ENCODE measurements at regions not wholly inside any gene's neighbourhood (a gene's known extent, or its start where the extent isn't known, plus 50 kb on each side); places are given as distances from the start of the nearest gene placed in this dataset.
"Not testable (repeated sequence)": the region's sequence is repeated elsewhere in the genome, so short reads cannot be mapped to it uniquely, and the experiment has no call there.

- no peak for DNase-seq (ENCODE audit: low spot score)
Measured at GRCh38 chr2:52463457-52463856, 1304.1 kb upstream of the CHAC2 start.

GRCh38 chr2:52456561-52457377 is 1310.8 kb upstream of the CHAC2 start:
- DNase-seq (ENCODE audit: low spot score) = no peak

- DNase-seq (ENCODE audit: low spot score) = no peak
Measured at GRCh38 chr2:52454962-52455361, 1312.6 kb upstream of the CHAC2 start.

- no peak for DNase-seq (ENCODE audit: low spot score)
Measured at GRCh38 chr2:52452201-52452600, 1315.4 kb upstream of the CHAC2 start.

GRCh38 chr2:52445686-52446085 is 1321.9 kb upstream of the CHAC2 start:
- DNase-seq (ENCODE audit: low spot score) = no peak

GRCh38 chr2:52431352-52431760 is 1336.2 kb upstream of the CHAC2 start:
- no peak for DNase-seq (ENCODE audit: low spot score)

GRCh38 chr2:52429740-52430139 is 1337.9 kb upstream of the CHAC2 start:
- DNase-seq (ENCODE audit: low spot score) = no peak

- DNase-seq (ENCODE audit: low spot score) = no peak
Measured at GRCh38 chr2:52429171-52429570, 1338.4 kb upstream of the CHAC2 start.

- DNase-seq (ENCODE audit: low spot score) = no peak
Measured at GRCh38 chr2:52428224-52428623, 1339.4 kb upstream of the CHAC2 start.

GRCh38 chr2:52423655-52424054 is 1343.9 kb upstream of the CHAC2 start:
- no peak for DNase-seq (ENCODE audit: low spot score)

- DNase-seq (ENCODE audit: low spot score) = no peak
Measured at GRCh38 chr2:52423111-52423510, 1344.5 kb upstream of the CHAC2 start.

- DNase-seq (ENCODE audit: low spot score) = no peak
Measured at GRCh38 chr2:52416340-52416739, 1351.3 kb upstream of the CHAC2 start.

GRCh38 chr2:52414561-52415295 is 1352.9 kb upstream of the CHAC2 start:
- DNase-seq (ENCODE audit: low spot score) = no peak

- DNase-seq (ENCODE audit: low spot score) = not testable (repeated sequence)
Measured at GRCh38 chr2:52409308-52410118, 1358.1 kb upstream of the CHAC2 start.

GRCh38 chr2:52405980-52406379 is 1361.6 kb upstream of the CHAC2 start:
- no peak for DNase-seq (ENCODE audit: low spot score)

- DNase-seq (ENCODE audit: low spot score) = no peak
Measured at GRCh38 chr2:52404866-52405265, 1362.7 kb upstream of the CHAC2 start.

- no peak for DNase-seq (ENCODE audit: low spot score)
Measured at GRCh38 chr2:52404046-52404445, 1363.6 kb upstream of the CHAC2 start.

- DNase-seq (ENCODE audit: low spot score) = no peak
Measured at GRCh38 chr2:52402128-52402527, 1365.5 kb upstream of the CHAC2 start.

GRCh38 chr2:52396836-52397235 is 1364.9 kb upstream of the NRXN1 start:
- DNase-seq (ENCODE audit: low spot score) = no peak

- no peak for DNase-seq (ENCODE audit: low spot score)
Measured at GRCh38 chr2:52395912-52396311, 1364.0 kb upstream of the NRXN1 start.

- no peak for DNase-seq (ENCODE audit: low spot score)
Measured at GRCh38 chr2:52391621-52392020, 1359.7 kb upstream of the NRXN1 start.

- DNase-seq (ENCODE audit: low spot score) = no peak
Measured at GRCh38 chr2:52390651-52391050, 1358.7 kb upstream of the NRXN1 start.
